ENCODE measurements at regions not wholly inside any gene's neighbourhood (a gene's known extent, or its start where the extent isn't known, plus 50 kb on each side); places are given as distances from the start of the nearest gene placed in this dataset.

- no peak overlapping the region for H3K4me3 ChIP-seq (ENCODE audit: low read depth, low read length)
- no peak for DNase-seq (ENCODE audit: low read depth)
- TF ChIP-seq CTCF (IDR thresholded peaks at IDR 0.05; ENCODE audit: low read depth, low read length, missing control alignments), result no peak
- in situ Hi-C loops (cut with HindIII; ENCODE audit: low sequenced_read_pairs), result no loop called here
Measured at GRCh38 chr1:213680677-213681325, 307.0 kb upstream of the PROX1 start.

GRCh38 chr1:213681788-213682340, 305.9 kb upstream of the PROX1 start:
- TF ChIP-seq CTCF (IDR thresholded peaks at IDR 0.05; ENCODE audit: low read depth, low read length, missing control alignments), result no peak

GRCh38 chr1:213683529-213683928, 304.2 kb upstream of the PROX1 start:
- H3K4me3 ChIP-seq (ENCODE audit: low read depth, low read length), result no peak overlapping the region
- TF ChIP-seq CTCF (IDR thresholded peaks at IDR 0.05; ENCODE audit: low read depth, low read length, missing control alignments), result no peak
- in situ Hi-C loops (cut with HindIII; ENCODE audit: low sequenced_read_pairs), result no loop called here
- no peak for DNase-seq (ENCODE audit: low read depth)

More at GRCh38 chr1:213681788-213682340, 305.9 kb upstream of the PROX1 start:
- no peak overlapping the region for H3K4me3 ChIP-seq (ENCODE audit: low read depth, low read length)
- in situ Hi-C loops (cut with HindIII; ENCODE audit: low sequenced_read_pairs), result no loop called here
- DNase-seq (ENCODE audit: low read depth), result no peak

- no peak for TF ChIP-seq CTCF (IDR thresholded peaks at IDR 0.05; ENCODE audit: low read depth, low read length, missing control alignments)
- DNase-seq (ENCODE audit: low read depth), result no peak
- in situ Hi-C loops (cut with HindIII; ENCODE audit: low sequenced_read_pairs), result no loop called here
- H3K4me3 ChIP-seq (ENCODE audit: low read depth, low read length), result no peak overlapping the region
Measured at GRCh38 chr1:213684454-213684853, 303.3 kb upstream of the PROX1 start.

- in situ Hi-C loops (cut with HindIII; ENCODE audit: low sequenced_read_pairs), result no loop called here
- no peak for TF ChIP-seq CTCF (IDR thresholded peaks at IDR 0.05; ENCODE audit: low read depth, low read length, missing control alignments)
- no peak for DNase-seq (ENCODE audit: low read depth)
- no peak overlapping the region for H3K4me3 ChIP-seq (ENCODE audit: low read depth, low read length)
Measured at GRCh38 chr1:213685992-213686582, 301.7 kb upstream of the PROX1 start.

GRCh38 chr1:213686983-213687382, 300.8 kb upstream of the PROX1 start:
- H3K4me3 ChIP-seq (ENCODE audit: low read depth, low read length), result no peak overlapping the region
- TF ChIP-seq CTCF (IDR thresholded peaks at IDR 0.05; ENCODE audit: low read depth, low read length, missing control alignments), result no peak
- in situ Hi-C loops (cut with HindIII; ENCODE audit: low sequenced_read_pairs), result no loop called here
- DNase-seq (ENCODE audit: low read depth), result no peak
